HEK293 (cell line): ENCODE measurements at regions not wholly inside any gene's neighbourhood (a gene's known extent, or its start where the extent isn't known, plus 50 kb on each side); places are given as distances from the start of the nearest gene placed in this dataset.
A peak's percentile ranks its signal among the peaks of the same experiment; 100 is the strongest.

Experiments
- CTCF ChIA-PET: fragments of 350-600 bp; formaldehyde crosslinking; extraction: SDS; loops from one replicate; lab custom pipeline; 2021; ENCODE audit warnings: antibody characterized with exemption; lab: Yijun Ruan, JAX
- POLR2A ChIA-PET: fragments of 300-600 bp; formaldehyde crosslinking; extraction: SDS; loops from one replicate; lab custom pipeline; 2020; ENCODE audit warnings: antibody characterized with exemption, inconsistent platforms; lab: Yijun Ruan, JAX
- H3K27ac ChIP-seq: fragments of 200-500 bp; sonication (Bioruptor generic); 2 replicates; pipeline ENCODE4 v1.5.1; 2014; ENCODE audit warnings: low read depth, low read length, control low read depth, inconsistent platforms; ENCODE audit errors: extremely low read depth
- H3K36me3 ChIP-seq, 2 experiments: fragments of 200-500 bp in 1 of 2; sonication (Bioruptor generic) in 1 of 2; 1 replicate in 1 of 2; 2 replicates in 1 of 2; pipeline ENCODE4 v1.5.1; 2014 to 2017; ENCODE audit warnings: inconsistent platforms in 2 of 2, low read length in 2 of 2; ENCODE audit not compliant: control insufficient read depth in 2 of 2, insufficient read depth in 1 of 2
- H3K4me1 ChIP-seq: fragments of 200-500 bp; sonication (Bioruptor generic); 2 replicates; pipeline ENCODE4 v1.5.1; 2014; ENCODE audit warnings: mild to moderate bottlenecking, low read length, inconsistent platforms; ENCODE audit not compliant: control insufficient read depth, insufficient read depth
- H3K4me3 ChIP-seq: 2 replicates; pipeline ENCODE4 v1.5.1; 2011; ENCODE audit warnings: low read depth, mild to moderate bottlenecking, control low read depth, low read length, moderate library complexity
- H3K9me3 ChIP-seq: fragments of 200-500 bp; sonication (Bioruptor generic); 2 replicates; pipeline ENCODE4 v1.5.1; 2014; ENCODE audit warnings: low read depth, low read length, inconsistent platforms; ENCODE audit not compliant: control insufficient read depth, insufficient read depth
- ELK4 ChIP-seq: IDR thresholded peaks from 2 replicates; pipeline ENCODE4 v1.6.1; 2011; ENCODE audit warnings: mild to moderate bottlenecking, low read depth, low read length, borderline replicate concordance
- HOXC10 ChIP-seq: sonication (generic); formaldehyde crosslinking; IDR thresholded peaks from 2 replicates; pipeline ENCODE4 v1.8.1; 2023; ENCODE audit warnings: mild to moderate bottlenecking, missing genetic modification reagents
- KLF10 ChIP-seq: fragments of 450-650 bp; IDR thresholded peaks from 2 replicates; pipeline ENCODE4 v1.5.1; 2018; ENCODE audit warnings: missing biosample characterization, mild to moderate bottlenecking, missing genetic modification characterization
- OSR2 ChIP-seq: fragments of 450-650 bp; formaldehyde crosslinking; IDR thresholded peaks from 2 replicates; pipeline ENCODE4 v1.5.1; 2016; ENCODE audit warnings: missing biosample characterization, missing genetic modification characterization
- PRDM1 ChIP-seq: fragments of 450-650 bp; formaldehyde crosslinking; IDR thresholded peaks from 2 replicates; pipeline ENCODE4; 2016; ENCODE audit warnings: missing biosample characterization, missing genetic modification characterization
- TRIM28 ChIP-seq: IDR thresholded peaks from 2 replicates; pipeline ENCODE4 v1.6.1; 2011; ENCODE audit warnings: low read length, control low read depth, borderline replicate concordance
- YY1 ChIP-seq: fragments of 450-650 bp; formaldehyde crosslinking; IDR thresholded peaks from 2 replicates; pipeline ENCODE4 v1.5.1; 2018; ENCODE audit warnings: missing biosample characterization, missing genetic modification characterization
- ZBTB10 ChIP-seq: fragments of 450-650 bp; formaldehyde crosslinking; IDR thresholded peaks from 2 replicates; pipeline ENCODE4 v1.5.1; 2016; ENCODE audit warnings: missing biosample characterization, missing genetic modification characterization
- ZIC2 ChIP-seq: fragments of 450-650 bp; formaldehyde crosslinking; IDR thresholded peaks from 2 replicates; pipeline ENCODE4 v1.5.1; 2016; ENCODE audit warnings: missing biosample characterization, missing genetic modification characterization
- ZNF114 ChIP-seq: fragments of 450-650 bp; formaldehyde crosslinking; IDR thresholded peaks from 2 replicates; pipeline ENCODE4 v1.5.0; 2017; ENCODE audit warnings: missing biosample characterization, missing genetic modification characterization
- ZNF133 ChIP-seq: fragments of 450-650 bp; formaldehyde crosslinking; IDR thresholded peaks from 2 replicates; pipeline ENCODE4 v1.5.1; 2016; ENCODE audit warnings: missing biosample characterization, missing genetic modification characterization
- ZNF202 ChIP-seq: fragments of 450-650 bp; formaldehyde crosslinking; IDR thresholded peaks from 2 replicates; pipeline ENCODE4 v1.5.1; 2016; ENCODE audit warnings: missing biosample characterization, missing genetic modification characterization, borderline replicate concordance
- ZNF266 ChIP-seq: fragments of 450-650 bp; formaldehyde crosslinking; IDR thresholded peaks from 2 replicates; pipeline ENCODE4 v1.5.1; 2016; ENCODE audit warnings: missing biosample characterization, missing genetic modification characterization, low read depth
- ZNF311 ChIP-seq: fragments of 450-650 bp; formaldehyde crosslinking; IDR thresholded peaks from 2 replicates; pipeline ENCODE4 v1.5.1; 2017; ENCODE audit warnings: missing biosample characterization, missing genetic modification characterization, borderline replicate concordance
- ZNF423 ChIP-seq: fragments of 450-650 bp; formaldehyde crosslinking; IDR thresholded peaks from 2 replicates; pipeline ENCODE4 v1.5.1; 2016; ENCODE audit warnings: missing biosample characterization, missing genetic modification characterization
- ZNF488 ChIP-seq: fragments of 450-650 bp; formaldehyde crosslinking; IDR thresholded peaks from 2 replicates; pipeline ENCODE4 v1.5.1; 2016; ENCODE audit warnings: missing biosample characterization, missing genetic modification characterization
- ZNF629 ChIP-seq: fragments of 450-650 bp; formaldehyde crosslinking; IDR thresholded peaks from 2 replicates; pipeline ENCODE4 v1.5.1; 2017; ENCODE audit warnings: missing biosample characterization, missing genetic modification characterization
- ZNF654 ChIP-seq: fragments of 450-650 bp; formaldehyde crosslinking; IDR thresholded peaks from 2 replicates; pipeline ENCODE4 v1.5.1; 2016; ENCODE audit warnings: low read depth, missing biosample characterization, missing genetic modification characterization
- ZNF664 ChIP-seq: fragments of 450-650 bp; formaldehyde crosslinking; IDR thresholded peaks from 2 replicates; pipeline ENCODE4 v1.5.1; 2016; ENCODE audit warnings: missing biosample characterization, missing genetic modification characterization
- ZNF692 ChIP-seq: fragments of 450-650 bp; formaldehyde crosslinking; IDR thresholded peaks from 2 replicates; pipeline ENCODE4 v1.5.1; 2016; ENCODE audit warnings: missing biosample characterization, missing genetic modification characterization
- ZNF707 ChIP-seq: fragments of 450-650 bp; formaldehyde crosslinking; IDR thresholded peaks from 2 replicates; pipeline ENCODE4 v1.5.1; 2016; ENCODE audit warnings: missing biosample characterization, missing genetic modification characterization
- ZNF791 ChIP-seq: fragments of 450-650 bp; formaldehyde crosslinking; IDR thresholded peaks from 2 replicates; pipeline ENCODE4 v1.5.1; 2016; ENCODE audit warnings: missing biosample characterization, missing genetic modification characterization
- ZNF837 ChIP-seq: fragments of 450-650 bp; formaldehyde crosslinking; IDR thresholded peaks from 2 replicates; pipeline ENCODE4 v1.5.1; 2016; ENCODE audit warnings: missing biosample characterization, missing genetic modification characterization
- ZXDB ChIP-seq: fragments of 450-650 bp; formaldehyde crosslinking; IDR thresholded peaks from 2 replicates; pipeline ENCODE4 v1.5.1; 2016; ENCODE audit warnings: missing biosample characterization, missing genetic modification characterization

- TF ChIP-seq ZNF791 (tag by site-specific recombination) (no peak), ZNF654 (tag by site-specific recombination) (peak; percentile 71)
Measured at GRCh38 chr17:71472809-71473789, 647.7 kb upstream of the SOX9 start (continued).

- H3K36me3 ChIP-seq: no peaks in the 10 kb centered on the region
- H3K27ac ChIP-seq: no peak overlapping the region
- ChIA-PET CTCF (no interaction called here), POLR2A (no interaction called here)
- H3K9me3 ChIP-seq: no peaks in the 10 kb centered on the region
- no peak for TF ChIP-seq ZNF266 (tag by site-specific recombination)
- no peak for TF ChIP-seq KLF10 (tag by site-specific recombination)
- no peak for TF ChIP-seq ZNF707 (tag by site-specific recombination)
- no peak for TF ChIP-seq HOXC10 (CRISPR knock-in tag)
- no peak for TF ChIP-seq ZNF488 (tag by site-specific recombination)
- no peak for TF ChIP-seq ZNF837
- TF ChIP-seq TRIM28: no peak
- TF ChIP-seq YY1 (tag by site-specific recombination): no peak
- H3K4me1 ChIP-seq: no peaks in the 10 kb centered on the region; the same call in 1 of the 2 replicates
- H3K4me3 ChIP-seq: no peak overlapping the region
Measured at GRCh38 chr17:71477356-71477755, 643.5 kb upstream of the SOX9 start.

GRCh38 chr17:71480099-71480498 lies 640.7 kb upstream of the SOX9 start:
- POLR2A ChIA-PET: no interaction called here
- CTCF ChIA-PET: no interaction called here
- no peaks in the 10 kb centered on the region for H3K9me3 ChIP-seq
- no peaks in the 10 kb centered on the region for H3K36me3 ChIP-seq
- TF ChIP-seq ZBTB10 (tag by site-specific recombination) (no peak), OSR2 (no peak), ZNF311 (no peak), ZNF629 (tag by site-specific recombination) (no peak), ZNF692 (tag by site-specific recombination) (no peak), ZIC2 (tag by site-specific recombination) (no peak), ZNF114 (tag by site-specific recombination) (no peak), ZXDB (no peak), ZNF202 (tag by site-specific recombination) (no peak), ZNF423 (no peak), ZNF664 (tag by site-specific recombination) (no peak), ZNF133 (tag by site-specific recombination) (no peak), PRDM1 (no peak), ELK4 (no peak)
- no peak overlapping the region for H3K4me3 ChIP-seq
- no peaks in the 10 kb centered on the region for H3K4me1 ChIP-seq
- no peak overlapping the region for H3K27ac ChIP-seq
